Stimulated activated CD8-positive, alpha-beta memory T cell treated with anti-CD3 and anti-CD28 coated beads, Interleukin-7, amount 100 ng/mL, for 1 hour (primary cell): ENCODE measurements at regions not wholly inside any gene's neighbourhood (a gene's known extent, or its start where the extent isn't known, plus 50 kb on each side); places are given as distances from the start of the nearest gene placed in this dataset.
"Not testable (repeated sequence)": the region's sequence is repeated elsewhere in the genome, so short reads cannot be mapped to it uniquely, and the experiment has no call there.

Experiments used
- DNase-seq, 2 donors: peaks; one replicate each; pipeline ENCODE4 v3.0.0-alpha.2; 2020; ENCODE audit warnings: low read depth in 2 of 2

- no peak for DNase-seq
Observed at GRCh38 chr18:39462436-39462835, 1896.8 kb upstream of the CELF4 start.

- DNase-seq = no peak
Observed at GRCh38 chr18:39460136-39460535, 1894.5 kb upstream of the CELF4 start.

GRCh38 chr18:39455285-39455684, 1889.7 kb upstream of the CELF4 start:
- DNase-seq = no peak

GRCh38 chr18:39454866-39455265, 1889.3 kb upstream of the CELF4 start:
- no peak for DNase-seq

- no peak for DNase-seq
Observed at GRCh38 chr18:39453882-39454281, 1888.3 kb upstream of the CELF4 start.

- no peak for DNase-seq
Observed at GRCh38 chr18:39453356-39453755, 1887.8 kb upstream of the CELF4 start.

- DNase-seq = no peak
Observed at GRCh38 chr18:39450958-39451357, 1885.4 kb upstream of the CELF4 start.

GRCh38 chr18:39449566-39449965, 1884.0 kb upstream of the CELF4 start:
- DNase-seq = no peak

GRCh38 chr18:39448942-39449341, 1883.3 kb upstream of the CELF4 start:
- no peak for DNase-seq

GRCh38 chr18:39444957-39445356, 1879.4 kb upstream of the CELF4 start:
- DNase-seq = not testable (repeated sequence)

- DNase-seq = no peak
Observed at GRCh38 chr18:39441648-39442047, 1876.0 kb upstream of the CELF4 start.

- DNase-seq = no peak
Observed at GRCh38 chr18:39435996-39436395, 1870.4 kb upstream of the CELF4 start.

GRCh38 chr18:39435209-39435608, 1869.6 kb upstream of the CELF4 start:
- DNase-seq = no peak

- no peak for DNase-seq
Observed at GRCh38 chr18:39434223-39434920, 1868.8 kb upstream of the CELF4 start.

GRCh38 chr18:39425172-39425850, 1859.7 kb upstream of the CELF4 start:
- no peak for DNase-seq

GRCh38 chr18:39424261-39424660, 1858.7 kb upstream of the CELF4 start:
- DNase-seq = no peak

GRCh38 chr18:39421276-39421675, 1855.7 kb upstream of the CELF4 start:
- DNase-seq = no peak

- no peak for DNase-seq
Observed at GRCh38 chr18:39419315-39419714, 1853.7 kb upstream of the CELF4 start.

- DNase-seq = no peak
Observed at GRCh38 chr18:39415471-39415870, 1849.9 kb upstream of the CELF4 start.

- no peak for DNase-seq
Observed at GRCh38 chr18:39414009-39414700, 1848.6 kb upstream of the CELF4 start.

GRCh38 chr18:39406941-39407340, 1841.3 kb upstream of the CELF4 start:
- DNase-seq = no peak

GRCh38 chr18:39403121-39403520, 1837.5 kb upstream of the CELF4 start:
- DNase-seq = no peak

GRCh38 chr18:39399662-39400061, 1834.1 kb upstream of the CELF4 start:
- no peak for DNase-seq
